Breast epithelium (tissue), 3 donors: ENCODE measurements at regions not wholly inside any gene's neighbourhood (a gene's known extent, or its start where the extent isn't known, plus 50 kb on each side); places are given as distances from the start of the nearest gene placed in this dataset.

Source experiments
- CTCF ChIP-seq, 3 donors: fragments of 450-650 bp; IDR thresholded peaks; one replicate each; pipeline ENCODE4 v1.5.1; 2016 to 2017; ENCODE audit warnings: antibody characterized with exemption in 3 of 3, mild to moderate bottlenecking in 3 of 3, moderate library complexity in 3 of 3
- POLR2A ChIP-seq: fragments of 450-650 bp; IDR thresholded peaks from one replicate; pipeline ENCODE4 v1.6.1; 2016; ENCODE audit warnings: antibody characterized with exemption, mild to moderate bottlenecking, moderate library complexity
- POLR2AphosphoS5 ChIP-seq, 3 donors: sonication (generic); formaldehyde crosslinking; IDR thresholded peaks; one replicate each; pipeline ENCODE4 v1.6.1; 2017; ENCODE audit warnings: antibody characterized with exemption in 3 of 3

DNA sequence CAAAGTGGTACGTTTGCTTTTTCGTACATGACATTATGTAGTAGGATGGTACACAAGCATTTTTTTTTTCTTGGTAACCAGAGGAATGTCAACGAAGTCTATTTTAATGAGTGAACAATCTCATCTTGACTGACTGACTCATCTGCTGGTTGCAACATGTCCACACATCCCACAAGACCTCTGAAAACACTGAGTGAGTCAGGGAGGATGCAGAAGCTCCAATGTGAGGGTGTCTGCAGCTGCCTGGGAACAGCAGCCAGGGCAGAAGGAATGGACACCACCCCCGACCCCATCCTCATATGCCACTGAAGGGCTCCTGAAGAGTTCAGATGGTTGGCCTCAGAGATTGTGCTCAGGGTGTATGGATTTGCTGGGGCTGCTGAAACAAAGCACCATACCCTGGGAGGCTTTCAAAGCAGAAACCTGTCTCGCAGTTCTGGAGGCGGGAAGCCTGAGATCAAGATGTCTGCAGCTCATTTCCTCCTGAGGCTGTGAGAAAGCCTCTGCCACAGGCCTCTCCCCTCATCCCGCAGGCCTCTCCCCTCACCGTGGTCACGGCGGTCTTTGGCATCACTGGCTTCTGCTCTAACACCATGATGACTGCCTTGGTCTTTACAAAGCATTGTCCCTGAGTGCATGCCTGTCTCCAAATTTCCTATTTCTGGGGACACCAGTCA lies 124.6 kb downstream of the LRATD1 start:
- no peak for TF ChIP-seq CTCF (IDR thresholded peaks at IDR 0.05)
- TF ChIP-seq POLR2A = no peak
- no peak for TF ChIP-seq POLR2AphosphoS5 (IDR thresholded peaks at IDR 0.05)
